MM.1S (cell line): ENCODE measurements at regions not wholly inside any gene's neighbourhood (a gene's known extent, or its start where the extent isn't known, plus 50 kb on each side); places are given as distances from the start of the nearest gene placed in this dataset.

Experiments used
- DNase-seq: peaks from one replicate; pipeline ENCODE4 v3.0.0-alpha.2; 2015
- H2AFZ ChIP-seq: fragments of 300-600 bp; sonication (generic); 2 replicates; pipeline ENCODE4 v1.6.0; 2016; ENCODE audit warnings: antibody characterized with exemption, low read length
- H3F3A ChIP-seq: fragments of 300-600 bp; sonication (generic); 2 replicates; pipeline ENCODE4 v1.6.1; 2016; ENCODE audit warnings: mild to moderate bottlenecking, antibody characterized with exemption, low read length, moderate library complexity, mixed read lengths; ENCODE audit not compliant: insufficient read depth
- H3K27ac ChIP-seq: fragments of 300-600 bp; sonication (generic); 2 replicates; pipeline ENCODE4 v1.5.1; 2016; ENCODE audit warnings: mild to moderate bottlenecking, low read length
- H3K27me3 ChIP-seq: fragments of 300-600 bp; sonication (generic); replicated peaks from 2 replicates; pipeline ENCODE4 v1.6.0; 2016; ENCODE audit warnings: low read length; ENCODE audit not compliant: insufficient read depth
- H3K36me3 ChIP-seq: fragments of 300-600 bp; sonication (generic); replicated peaks from 2 replicates; pipeline ENCODE4 v1.6.1; 2016; ENCODE audit warnings: mild to moderate bottlenecking, low read length, mixed read lengths; ENCODE audit not compliant: insufficient read depth
- H3K4me1 ChIP-seq: fragments of 300-600 bp; sonication (generic); 2 replicates; pipeline ENCODE4 v1.6.1; 2016; ENCODE audit warnings: low read length, mixed read lengths
- H3K4me2 ChIP-seq: fragments of 300-600 bp; sonication (generic); 2 replicates; pipeline ENCODE4 v1.6.0; 2016; ENCODE audit warnings: low read depth, low read length
- H3K4me3 ChIP-seq: fragments of 300-600 bp; sonication (generic); 2 replicates; pipeline ENCODE4 v1.5.1; 2016; ENCODE audit warnings: low read length, mixed read lengths
- H3K79me2 ChIP-seq: fragments of 300-600 bp; sonication (generic); 2 replicates; pipeline ENCODE4 v1.6.1; 2016; ENCODE audit warnings: mixed run types, low read length, mixed read lengths
- H3K9ac ChIP-seq: fragments of 300-600 bp; sonication (generic); 2 replicates; pipeline ENCODE4 v1.6.1; 2016; ENCODE audit warnings: low read length, mixed read lengths
- H3K9me2 ChIP-seq: fragments of 300-600 bp; sonication (generic); replicated peaks from 2 replicates; pipeline ENCODE4 v1.6.1; 2016; ENCODE audit warnings: mild to moderate bottlenecking, low read length, mixed read lengths; ENCODE audit not compliant: insufficient read depth
- H3K9me3 ChIP-seq: fragments of 300-600 bp; sonication (generic); replicated peaks from 2 replicates; pipeline ENCODE4 v1.6.1; 2016; ENCODE audit warnings: mild to moderate bottlenecking, low read length, mixed read lengths; ENCODE audit not compliant: insufficient read depth
- H4K20me1 ChIP-seq: fragments of 300-600 bp; sonication (generic); 2 replicates; pipeline ENCODE4 v1.6.1; 2016; ENCODE audit warnings: mild to moderate bottlenecking, low read length, moderate library complexity, mixed read lengths; ENCODE audit not compliant: insufficient read depth
- EZH2 ChIP-seq: fragments of 300-600 bp; sonication (generic); optimal IDR thresholded peaks from 2 replicates; pipeline ENCODE3; 2017; ENCODE audit warnings: low read depth, mild to moderate bottlenecking, antibody characterized with exemption, low read length, mixed read lengths
- EZH2phosphoT487 ChIP-seq: fragments of 300-600 bp; sonication (generic); IDR thresholded peaks from 2 replicates; pipeline ENCODE4 v1.6.1; 2018; ENCODE audit warnings: antibody characterized with exemption, low read length
- TF ChIP-seq, protein P1 (sequence below): fragments of 300-600 bp; sonication (generic); IDR thresholded peaks from 2 replicates; pipeline ENCODE4 v1.5.1; 2016; ENCODE audit warnings: antibody characterized with exemption, low read length, mixed read lengths

DNA sequence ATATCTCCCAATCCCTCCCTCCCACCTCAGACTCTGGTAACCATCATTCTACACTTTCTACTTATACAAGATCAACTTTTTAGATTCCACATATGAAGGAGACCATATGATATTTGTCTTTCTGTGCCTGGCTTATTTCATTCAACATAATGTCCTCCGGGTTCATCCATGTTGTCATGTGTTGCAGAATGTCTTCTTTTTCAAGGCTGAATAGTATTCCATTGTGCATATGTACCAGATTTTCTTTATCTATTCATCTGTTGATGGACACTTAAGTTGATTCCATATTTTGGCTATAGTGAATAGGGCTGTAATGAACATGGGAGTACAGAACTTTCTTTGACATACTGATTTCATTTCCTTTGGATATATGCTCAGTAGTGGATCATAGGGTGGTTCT lies 78.9 kb upstream of the MAP1B start:
- no peaks in the 10 kb centered on the region for H3K79me2 ChIP-seq

DNA sequence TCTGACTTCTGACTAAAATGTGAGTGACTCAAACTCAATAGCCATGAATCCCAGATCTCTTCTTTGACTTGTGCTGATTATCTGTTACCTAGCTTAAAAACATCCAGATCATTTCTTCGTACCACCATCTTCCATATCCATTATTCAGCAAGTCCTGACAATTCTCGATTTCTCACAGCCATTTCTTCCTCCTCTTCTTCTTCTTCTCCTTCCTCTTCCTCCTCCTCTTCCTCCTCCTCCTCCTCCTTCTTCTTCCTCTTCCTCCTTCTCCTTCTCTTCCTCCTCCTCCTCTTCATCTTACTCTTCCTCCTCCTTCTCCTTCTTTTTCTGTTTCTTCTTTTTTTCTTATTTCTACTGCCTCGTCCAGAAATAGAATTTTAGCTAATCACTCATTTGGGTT lies 77.0 kb upstream of the MAP1B start:
- H3K9me3 ChIP-seq: no peaks in the 10 kb centered on the region

More for the DNA sequence above, 78.9 kb upstream of the MAP1B start:
- H3K9me3 ChIP-seq: no peaks in the 10 kb centered on the region
- H3K4me1 ChIP-seq: no peaks in the 10 kb centered on the region
- no peaks in the 10 kb centered on the region for H3K36me3 ChIP-seq
- H3F3A ChIP-seq: no peaks in the 10 kb centered on the region
- DNase-seq: no peak
- no peaks in the 10 kb centered on the region for H4K20me1 ChIP-seq
- no peak overlapping the region for H2AFZ ChIP-seq
- H3K9me2 ChIP-seq: no peaks in the 10 kb centered on the region
- no peak overlapping the region for H3K9ac ChIP-seq
- TF ChIP-seq EZH2 (no peak), EZH2phosphoT487 (no peak)
- TF ChIP-seq, protein P1, sequence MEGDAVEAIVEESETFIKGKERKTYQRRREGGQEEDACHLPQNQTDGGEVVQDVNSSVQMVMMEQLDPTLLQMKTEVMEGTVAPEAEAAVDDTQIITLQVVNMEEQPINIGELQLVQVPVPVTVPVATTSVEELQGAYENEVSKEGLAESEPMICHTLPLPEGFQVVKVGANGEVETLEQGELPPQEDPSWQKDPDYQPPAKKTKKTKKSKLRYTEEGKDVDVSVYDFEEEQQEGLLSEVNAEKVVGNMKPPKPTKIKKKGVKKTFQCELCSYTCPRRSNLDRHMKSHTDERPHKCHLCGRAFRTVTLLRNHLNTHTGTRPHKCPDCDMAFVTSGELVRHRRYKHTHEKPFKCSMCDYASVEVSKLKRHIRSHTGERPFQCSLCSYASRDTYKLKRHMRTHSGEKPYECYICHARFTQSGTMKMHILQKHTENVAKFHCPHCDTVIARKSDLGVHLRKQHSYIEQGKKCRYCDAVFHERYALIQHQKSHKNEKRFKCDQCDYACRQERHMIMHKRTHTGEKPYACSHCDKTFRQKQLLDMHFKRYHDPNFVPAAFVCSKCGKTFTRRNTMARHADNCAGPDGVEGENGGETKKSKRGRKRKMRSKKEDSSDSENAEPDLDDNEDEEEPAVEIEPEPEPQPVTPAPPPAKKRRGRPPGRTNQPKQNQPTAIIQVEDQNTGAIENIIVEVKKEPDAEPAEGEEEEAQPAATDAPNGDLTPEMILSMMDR: no peak
- no peak overlapping the region for H3K27ac ChIP-seq
- no peaks in the 10 kb centered on the region for H3K27me3 ChIP-seq
- no peak overlapping the region for H3K4me2 ChIP-seq
- no peak overlapping the region for H3K4me3 ChIP-seq

DNA sequence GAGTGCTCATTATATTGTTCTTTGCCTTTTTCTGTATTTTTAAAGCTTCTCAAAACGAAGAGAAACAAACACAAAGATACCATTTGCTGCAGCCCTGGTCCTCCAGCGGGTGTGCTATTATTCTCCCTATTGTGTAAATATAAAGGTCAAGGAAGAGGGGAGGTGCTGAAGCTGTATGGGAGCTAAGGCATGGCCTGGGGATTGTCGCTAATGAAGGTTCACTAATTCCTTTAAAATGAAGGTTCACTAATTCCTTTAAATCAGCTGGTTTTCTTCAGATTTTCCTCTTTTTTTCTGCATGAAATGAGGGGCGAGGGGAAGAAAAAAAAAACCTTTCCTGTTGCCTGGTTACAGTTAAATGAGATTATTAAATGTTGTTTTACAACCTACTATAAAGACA lies 74.5 kb upstream of the MAP1B start:
- TF ChIP-seq EZH2 (no peak), EZH2phosphoT487 (no peak)
- TF ChIP-seq, protein P1: no peak
- no peaks in the 10 kb centered on the region for H3F3A ChIP-seq
- no peaks in the 10 kb centered on the region for H3K79me2 ChIP-seq
- no peak overlapping the region for H3K27ac ChIP-seq
- no peaks in the 10 kb centered on the region for H3K9me2 ChIP-seq
- no peak overlapping the region for H3K9ac ChIP-seq
- no peaks in the 10 kb centered on the region for H3K36me3 ChIP-seq
- no peak overlapping the region for H3K4me2 ChIP-seq
- no peaks in the 10 kb centered on the region for H3K27me3 ChIP-seq
- H3K9me3 ChIP-seq: no peaks in the 10 kb centered on the region
- no peak overlapping the region for H2AFZ ChIP-seq
- no peak overlapping the region for H3K4me3 ChIP-seq
- no peak for DNase-seq
- no peaks in the 10 kb centered on the region for H4K20me1 ChIP-seq
- no peaks in the 10 kb centered on the region for H3K4me1 ChIP-seq

More for the DNA sequence above, 77.0 kb upstream of the MAP1B start:
- Histone ChIP-seq H3K4me1 (no peaks in the 10 kb centered on the region), H3F3A (no peaks in the 10 kb centered on the region), H4K20me1 (no peaks in the 10 kb centered on the region), H3K79me2 (no peaks in the 10 kb centered on the region), H3K27me3 (no peaks in the 10 kb centered on the region), H3K9ac (no peak overlapping the region), H2AFZ (no peak overlapping the region), H3K4me3 (no peak overlapping the region), H3K36me3 (no peaks in the 10 kb centered on the region), H3K27ac (no peak overlapping the region), H3K9me2 (no peaks in the 10 kb centered on the region), H3K4me2 (no peak overlapping the region)
- no peak for DNase-seq
- no peak for TF ChIP-seq EZH2phosphoT487
- no peak for TF ChIP-seq EZH2
- TF ChIP-seq, protein P1: no peak
